HepG2 (cell line): ENCODE measurements at regions not wholly inside any gene's neighbourhood (a gene's known extent, or its start where the extent isn't known, plus 50 kb on each side); places are given as distances from the start of the nearest gene placed in this dataset.

ENCODE experiments used
- CHD4 ChIP-seq: fragments of 200-600 bp; sonication (generic); IDR thresholded peaks from 2 replicates; pipeline ENCODE4 v1.7.0; 2017; ENCODE audit warnings: mild to moderate bottlenecking, low read length, borderline replicate concordance
- CTCF ChIP-seq: sonication (generic); formaldehyde crosslinking; IDR thresholded peaks from 2 replicates; pipeline ENCODE4 v1.5.0; 2020; ENCODE audit warnings: mild to moderate bottlenecking, missing genetic modification reagents, moderate library complexity
- E2F1 ChIP-seq: sonication (generic); formaldehyde crosslinking; IDR thresholded peaks from 2 replicates; pipeline ENCODE4 v1.5.0; 2020; ENCODE audit warnings: missing genetic modification reagents
- FOSL1 ChIP-seq: sonication (generic); formaldehyde crosslinking; IDR thresholded peaks from 2 replicates; pipeline ENCODE4 v1.9.0; 2021; ENCODE audit warnings: missing genetic modification reagents, borderline replicate concordance
- PRDM10 ChIP-seq: sonication (generic); formaldehyde crosslinking; IDR thresholded peaks from 2 replicates; pipeline ENCODE4 v1.4.0; 2020; ENCODE audit warnings: low read depth, missing genetic modification reagents
- ZFP36L2 ChIP-seq: sonication (generic); formaldehyde crosslinking; IDR thresholded peaks from 2 replicates; pipeline ENCODE4 v1.4.0; 2020; ENCODE audit warnings: missing genetic modification reagents
- ZNF24 ChIP-seq: fragments of 450-650 bp; IDR thresholded peaks from 2 replicates; pipeline ENCODE4 v1.6.1; 2017; ENCODE audit warnings: antibody characterized with exemption, mild to moderate bottlenecking

- TF ChIP-seq PRDM10 (CRISPR knock-in tag): no peak
- TF ChIP-seq CTCF (CRISPR knock-in tag): no peak
- TF ChIP-seq ZFP36L2: no peak
- TF ChIP-seq ZNF24: no peak
- TF ChIP-seq CHD4: no peak
- no peak for TF ChIP-seq E2F1 (CRISPR knock-in tag)
- TF ChIP-seq FOSL1 (CRISPR knock-in tag): no peak
These were observed 1167.7 kb upstream of the ZEB2 start for GRCh38 chr2:145687442-145688134.
